HG03060 (cell line): ENCODE measurements at regions not wholly inside any gene's neighbourhood (a gene's known extent, or its start where the extent isn't known, plus 50 kb on each side); places are given as distances from the start of the nearest gene placed in this dataset.
"Not testable (repeated sequence)": the region's sequence is repeated elsewhere in the genome, so short reads cannot be mapped to it uniquely, and the experiment has no call there.

Experiments used
- ATAC-seq: cut with Tn5 transposase; IDR thresholded peaks from one replicate; pipeline ENCODE4 v1.9.1; 2021; ENCODE audit warnings: low read depth, moderate number of reproducible peaks; ENCODE audit not compliant: unreplicated experiment

GRCh38 chr6:100229512-100229911, 235.2 kb downstream of the SIM1 start:
- ATAC-seq = no peak

DNA sequence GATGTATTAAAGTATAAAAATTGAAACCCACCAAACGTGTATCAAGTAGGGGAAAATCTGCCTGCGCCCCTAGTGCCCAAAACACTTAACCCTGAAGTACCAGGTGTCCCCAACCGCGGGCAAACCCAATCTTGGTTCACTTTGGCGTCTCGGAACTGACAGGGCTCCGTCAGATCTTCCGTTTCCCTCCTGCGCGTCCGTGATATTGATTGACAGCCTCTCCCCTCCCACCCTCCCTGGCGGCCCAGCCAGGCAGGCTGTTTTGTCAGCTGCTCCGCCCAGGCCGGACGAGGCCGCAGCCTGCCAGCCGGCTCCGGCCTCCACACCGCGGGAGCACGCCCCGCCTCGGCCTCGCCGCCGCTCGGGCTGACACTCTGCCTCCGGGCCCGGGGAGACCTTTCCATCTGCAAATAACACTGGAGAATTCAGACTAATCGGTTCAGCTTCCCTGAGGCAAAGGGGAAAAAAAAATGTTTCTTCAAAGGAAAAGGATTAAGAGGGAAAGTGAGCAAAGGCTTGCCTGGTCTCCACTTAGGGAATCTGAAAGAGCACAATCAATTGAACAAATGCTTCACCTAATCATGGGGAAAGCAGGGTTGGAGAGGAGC, 234.9 kb upstream of the MCHR2 start:
- peak; percentile 90 for ATAC-seq

DNA sequence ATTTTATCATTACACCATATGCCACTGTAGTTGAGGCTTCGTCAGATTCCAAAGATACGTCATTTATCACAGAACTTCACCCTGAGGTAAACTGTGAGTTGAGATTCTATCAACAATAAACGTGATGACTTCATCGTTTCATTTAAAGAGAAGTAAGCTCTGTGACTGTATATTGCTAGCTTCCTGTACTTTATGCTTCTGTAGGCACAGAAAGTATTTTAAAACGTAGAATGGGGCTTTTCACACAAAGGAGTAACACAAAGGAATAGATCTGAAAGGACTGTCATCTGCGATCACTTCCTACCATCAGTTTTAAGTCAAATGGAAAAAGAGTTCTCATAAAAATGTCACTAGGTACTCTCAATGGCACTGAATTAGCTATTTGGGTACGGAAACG, 234.4 kb upstream of the MCHR2 start:
- ATAC-seq = no peak

DNA sequence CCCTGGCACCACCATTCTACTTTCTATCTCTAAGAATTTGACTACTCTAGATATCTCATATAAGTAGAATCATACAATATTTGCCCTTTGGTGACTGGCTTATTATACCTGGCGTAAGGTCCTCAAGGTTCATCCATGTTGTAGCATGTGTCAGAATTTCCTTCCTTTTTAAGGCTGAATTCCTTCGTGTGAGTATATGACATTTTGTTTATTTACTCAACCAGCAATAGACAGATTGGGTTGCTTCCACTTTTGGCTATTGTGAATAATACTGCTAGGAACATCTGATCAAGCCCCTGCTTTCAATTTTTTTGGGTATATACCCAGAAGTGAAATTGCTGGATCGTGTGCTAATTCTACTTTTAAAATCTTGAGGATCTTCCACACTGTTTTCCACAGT, 232.8 kb upstream of the MCHR2 start:
- ATAC-seq = no peak

GRCh38 chr6:100223952-100224351, 229.9 kb upstream of the MCHR2 start:
- not testable (repeated sequence) for ATAC-seq

DNA sequence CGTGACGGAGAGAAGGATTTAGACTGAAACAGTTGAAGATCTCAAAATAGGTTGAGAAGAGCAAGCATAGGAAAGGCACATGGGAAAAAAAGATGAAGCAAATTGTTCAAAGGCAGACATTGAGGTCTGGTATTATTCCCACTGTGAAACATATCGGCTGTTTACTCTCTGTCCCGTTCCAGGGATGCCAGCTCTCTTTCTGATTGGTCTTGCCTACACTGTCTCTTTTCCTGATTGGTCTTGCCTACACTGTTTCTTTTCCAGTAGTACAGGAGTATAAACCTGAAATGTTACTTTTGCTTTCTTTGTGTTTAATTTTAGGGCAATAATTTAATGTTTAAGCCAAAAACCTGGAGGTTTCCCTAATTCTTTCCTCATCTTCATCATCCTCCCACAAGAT, 226.5 kb upstream of the MCHR2 start:
- ATAC-seq = no peak

GRCh38 chr6:100217225-100218012, 223.4 kb upstream of the MCHR2 start:
- ATAC-seq = no peak

DNA sequence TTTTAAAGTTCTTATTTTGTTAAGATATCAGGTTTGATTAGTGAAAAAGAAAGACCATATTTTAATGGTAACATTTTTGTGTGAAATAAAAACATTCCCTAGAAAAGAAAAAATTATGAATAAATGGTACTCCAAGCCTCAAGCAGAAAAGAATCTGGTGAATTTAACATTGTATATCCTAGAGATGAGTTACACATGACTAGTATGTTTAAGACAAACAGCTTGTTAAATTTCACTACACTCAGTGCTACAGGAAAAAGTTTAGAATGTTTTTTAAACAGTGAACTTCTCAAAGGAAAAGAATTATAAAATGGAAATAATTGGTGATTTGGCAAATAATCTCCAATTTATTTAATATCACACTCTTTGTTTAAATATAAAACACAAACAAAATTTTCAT, 222.7 kb upstream of the MCHR2 start:
- no peak for ATAC-seq

- no peak for ATAC-seq
These were observed 218.1 kb upstream of the MCHR2 start for GRCh38 chr6:100212131-100212530.

- no peak for ATAC-seq
These were observed 216.4 kb upstream of the MCHR2 start for GRCh38 chr6:100210137-100211117.

DNA sequence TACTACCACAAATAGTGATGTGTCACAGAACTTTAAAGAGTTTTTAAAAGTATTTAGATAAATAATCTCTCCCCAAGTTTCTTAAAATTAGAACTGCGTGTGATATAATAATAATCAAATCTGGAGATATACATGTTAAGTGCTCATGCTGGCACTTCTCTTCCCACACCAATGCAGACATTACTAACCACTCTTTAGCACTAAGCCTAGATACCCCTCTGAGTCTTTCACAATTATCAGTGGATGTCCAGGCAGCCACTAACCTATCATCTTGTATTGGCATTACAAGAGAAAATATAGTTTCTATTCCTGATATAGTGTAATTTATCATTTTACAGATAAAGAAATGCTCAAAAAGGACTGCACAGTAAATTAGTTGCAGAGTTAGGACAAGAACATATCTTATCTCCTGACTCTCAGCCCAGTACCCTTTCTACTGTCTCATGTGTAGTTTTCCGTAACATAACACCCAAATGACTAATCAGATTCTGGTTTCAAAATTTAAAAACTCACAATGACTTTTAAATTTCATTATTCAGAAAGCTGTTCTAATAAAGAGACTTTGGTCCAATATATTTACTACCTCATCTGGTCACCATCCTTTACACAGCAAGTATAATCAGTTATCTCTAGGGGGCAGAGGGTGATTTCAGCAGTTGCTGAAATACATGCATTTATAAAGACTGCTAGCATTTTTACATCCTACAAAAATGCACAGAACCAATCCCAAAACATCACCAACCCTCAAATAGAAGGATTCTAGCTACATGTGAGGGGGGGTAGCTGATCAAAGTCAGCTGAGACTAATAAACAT, 215.5 kb upstream of the MCHR2 start:
- no peak for ATAC-seq

- no peak for ATAC-seq
These were observed 209.4 kb upstream of the MCHR2 start for GRCh38 chr6:100203400-100203799.

DNA sequence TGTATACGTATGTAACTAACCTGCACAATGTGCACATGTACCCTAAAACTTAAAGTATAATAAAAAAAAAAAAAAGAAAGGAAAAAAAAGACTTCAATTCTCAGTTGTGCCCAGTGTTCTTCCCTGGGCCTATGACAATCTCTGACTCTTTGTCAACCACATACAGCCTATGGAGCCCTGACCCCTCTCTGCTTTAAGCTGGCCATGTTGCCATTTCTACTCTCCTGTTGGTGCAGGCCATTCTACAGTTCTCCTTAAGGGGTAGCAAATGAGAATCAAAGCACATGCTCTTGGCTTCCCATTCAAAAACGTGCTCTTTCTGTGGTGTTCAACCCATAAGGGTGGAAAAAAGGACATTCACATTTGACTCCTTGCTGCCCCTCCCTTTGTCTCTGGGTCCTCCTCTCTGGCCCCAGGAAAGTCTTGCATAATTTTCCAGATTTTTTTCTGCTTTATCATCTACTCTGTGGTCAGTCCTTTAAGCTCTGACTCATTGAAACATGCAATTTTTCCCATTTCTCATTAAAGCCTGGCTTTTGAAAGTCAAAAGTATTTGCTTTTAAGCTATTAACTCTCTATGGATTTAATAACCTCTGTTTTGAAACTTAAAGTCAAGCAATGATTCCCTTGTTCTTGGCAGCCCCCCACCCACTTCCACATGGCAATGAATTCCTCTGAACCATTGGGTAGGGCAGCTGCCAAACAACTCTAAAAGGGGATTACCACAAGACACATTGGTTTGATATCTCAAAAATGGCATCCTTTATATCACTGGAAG, 208.6 kb upstream of the MCHR2 start:
- no peak for ATAC-seq

GRCh38 chr6:100196214-100196982, 202.4 kb upstream of the MCHR2 start:
- not testable (repeated sequence) for ATAC-seq

- not testable (repeated sequence) for ATAC-seq
These were observed 201.2 kb upstream of the MCHR2 start for GRCh38 chr6:100195244-100195643.

- ATAC-seq = no peak
These were observed 200.5 kb upstream of the MCHR2 start for GRCh38 chr6:100194535-100194934.

DNA sequence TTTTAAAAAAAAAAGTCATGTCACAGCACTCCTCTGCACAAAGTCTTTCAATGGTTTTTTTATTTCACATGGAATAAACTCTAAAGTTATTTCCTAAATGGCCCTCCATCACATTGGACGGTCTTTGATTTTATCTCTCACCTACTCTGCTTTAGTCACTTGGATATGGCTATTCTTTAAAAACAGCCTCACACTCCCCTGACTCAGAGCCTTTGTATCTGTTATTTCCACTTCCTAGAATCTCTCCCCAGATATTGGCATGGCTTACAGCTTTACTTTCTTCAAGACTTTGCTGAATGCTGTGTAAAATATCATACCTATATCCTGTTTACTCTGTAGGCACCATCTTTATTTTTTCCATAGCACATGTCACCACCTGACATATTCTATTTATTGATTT, 194.7 kb upstream of the MCHR2 start:
- ATAC-seq = no peak

DNA sequence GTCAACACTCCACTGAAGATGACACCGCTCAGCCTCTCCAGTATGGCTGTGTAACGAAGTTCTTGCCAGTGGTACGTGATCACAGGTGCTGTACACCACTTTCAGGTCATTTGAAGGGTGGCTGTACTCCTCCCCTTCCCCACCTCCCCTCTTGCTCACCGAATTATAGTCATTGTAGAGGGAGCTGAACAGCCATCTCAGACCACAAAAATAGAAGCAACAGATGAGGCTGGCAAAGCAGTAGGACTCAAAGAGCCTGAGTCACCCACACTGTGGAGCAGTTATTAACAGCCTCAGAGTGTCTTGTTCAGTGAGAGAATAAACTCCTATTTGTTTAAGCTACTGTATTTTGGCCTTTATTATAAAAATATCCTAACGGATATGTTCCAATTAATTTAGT, 192.5 kb upstream of the MCHR2 start:
- ATAC-seq = no peak

DNA sequence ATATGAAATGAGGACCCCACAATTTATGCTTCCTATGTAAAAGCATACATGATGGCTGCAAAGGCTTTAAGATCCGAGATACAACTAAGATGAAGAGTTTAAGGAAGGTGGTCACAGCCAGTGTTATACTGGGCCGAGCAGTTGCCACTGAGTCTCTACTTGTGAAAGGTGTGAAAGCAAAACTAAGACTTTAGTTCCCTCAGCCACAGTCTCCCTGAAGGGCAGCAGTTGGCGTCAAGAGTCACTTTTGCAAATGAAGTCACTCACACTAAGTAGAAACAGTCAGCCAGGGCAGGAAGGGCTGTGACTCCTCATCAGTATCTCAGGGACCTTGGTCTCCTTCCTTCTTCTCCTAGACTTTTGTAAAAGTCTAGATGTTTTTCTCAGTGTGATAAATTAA, 191.6 kb upstream of the MCHR2 start:
- ATAC-seq = peak; percentile 71
